GM18505 (cell line): ENCODE measurements at regions not wholly inside any gene's neighbourhood (a gene's known extent, or its start where the extent isn't known, plus 50 kb on each side); places are given as distances from the start of the nearest gene placed in this dataset.
"Not testable (repeated sequence)": the region's sequence is repeated elsewhere in the genome, so short reads cannot be mapped to it uniquely, and the experiment has no call there.

Experiments used
- ATAC-seq: cut with Tn5 transposase; IDR thresholded peaks from one replicate; pipeline ENCODE4 v1.9.1; 2021; ENCODE audit not compliant: unreplicated experiment
- POLR2A ChIP-seq: IDR thresholded peaks from 4 replicates; pipeline ENCODE4 v1.6.1; 2011; ENCODE audit warnings: borderline replicate concordance; ENCODE audit not compliant: insufficient read depth, insufficient read length; ENCODE audit errors: extremely low read depth

DNA sequence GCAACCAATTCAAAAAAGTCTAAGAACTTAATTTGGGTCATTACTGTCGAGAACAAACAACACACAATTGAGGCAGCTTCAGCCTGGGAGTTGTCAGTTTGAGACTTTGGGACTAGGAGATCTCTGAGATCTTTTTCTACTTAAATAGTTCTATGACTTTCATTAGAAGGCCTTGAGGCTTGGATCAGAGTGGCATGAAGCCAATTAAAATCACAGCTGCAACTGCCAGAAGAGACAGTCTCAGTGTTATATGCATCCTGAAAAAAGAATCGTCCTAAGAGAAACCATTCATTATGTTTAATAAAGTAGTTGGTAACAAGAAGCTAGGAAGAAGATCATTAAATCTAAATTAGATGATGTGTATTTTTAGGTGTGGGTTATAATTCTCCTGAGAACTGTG lies 170.8 kb upstream of the RASSF8 start:
- no peak for TF ChIP-seq POLR2A
- no peak for ATAC-seq

DNA sequence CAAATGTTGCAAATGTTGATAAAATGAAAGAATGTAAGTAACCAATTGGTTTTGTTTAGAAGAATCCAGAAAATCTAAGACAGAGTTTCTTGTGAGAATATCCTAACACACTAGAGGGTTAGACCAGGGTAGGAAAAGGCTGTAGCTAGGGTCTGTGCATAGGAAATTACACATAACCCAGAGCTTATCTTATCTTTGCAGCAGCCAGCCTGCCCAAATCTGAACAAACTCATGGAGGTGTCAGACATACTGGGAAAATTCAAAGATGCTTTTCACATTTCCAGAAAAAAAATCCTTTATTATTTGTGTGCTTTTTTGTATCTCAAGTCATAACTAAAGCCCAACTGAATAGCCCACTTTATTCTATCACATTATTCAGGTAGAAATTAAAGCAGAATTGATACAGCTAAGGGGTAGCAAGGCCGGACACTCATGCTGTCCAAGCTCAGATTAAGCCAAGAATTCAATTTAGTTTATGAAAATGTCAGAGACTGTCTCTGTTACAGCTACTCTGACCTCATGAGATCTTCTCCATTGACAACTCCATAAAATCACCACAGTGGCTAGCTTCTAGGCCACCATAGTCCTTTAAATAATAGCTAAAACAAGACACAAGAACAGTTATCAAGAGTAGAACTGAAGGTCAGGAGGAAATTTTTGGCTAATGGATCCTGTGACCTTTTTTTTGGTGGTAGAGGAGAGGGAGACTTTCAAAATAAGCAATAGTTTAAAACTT lies 169.6 kb upstream of the RASSF8 start:
- no peak for TF ChIP-seq POLR2A
- ATAC-seq, result no peak

DNA sequence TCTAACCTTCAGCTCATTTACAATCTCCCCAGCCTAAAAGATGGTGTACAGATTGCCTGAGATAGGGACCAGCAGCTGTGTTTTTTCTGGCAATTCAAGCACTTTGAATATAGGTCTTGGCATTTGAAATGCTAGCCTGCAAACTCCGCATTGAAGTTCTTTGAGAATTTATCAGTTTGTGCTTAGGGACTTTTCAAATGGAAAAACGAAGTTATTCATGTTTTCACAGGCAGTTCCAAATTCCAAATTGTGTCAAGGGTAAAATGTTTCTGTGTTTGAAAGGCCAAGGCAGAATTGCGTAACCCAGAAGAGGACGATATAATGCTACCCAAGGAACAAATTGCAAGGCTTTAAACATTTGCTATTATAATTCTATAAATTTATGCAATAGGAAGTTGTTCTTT lies 168.9 kb upstream of the RASSF8 start:
- no peak for ATAC-seq
- no peak for TF ChIP-seq POLR2A

DNA sequence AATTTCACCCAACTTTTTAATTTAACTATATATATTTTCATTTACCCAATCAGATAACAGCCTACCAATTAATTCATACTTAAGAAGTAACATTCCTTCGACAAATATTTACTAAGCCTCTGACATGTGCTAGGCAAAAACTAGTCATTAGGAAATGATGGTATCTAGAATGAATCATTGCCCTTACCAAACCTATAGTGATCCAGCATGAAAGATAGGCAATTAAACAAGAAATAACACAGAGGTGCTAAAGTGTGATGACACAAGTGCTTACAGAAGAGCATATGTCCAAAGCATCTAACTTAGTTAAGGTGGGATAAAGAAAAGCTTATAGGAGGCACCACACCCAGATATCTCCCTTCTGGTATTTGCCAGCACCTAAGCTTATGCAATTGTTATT lies 166.5 kb upstream of the RASSF8 start:
- no peak for TF ChIP-seq POLR2A

DNA sequence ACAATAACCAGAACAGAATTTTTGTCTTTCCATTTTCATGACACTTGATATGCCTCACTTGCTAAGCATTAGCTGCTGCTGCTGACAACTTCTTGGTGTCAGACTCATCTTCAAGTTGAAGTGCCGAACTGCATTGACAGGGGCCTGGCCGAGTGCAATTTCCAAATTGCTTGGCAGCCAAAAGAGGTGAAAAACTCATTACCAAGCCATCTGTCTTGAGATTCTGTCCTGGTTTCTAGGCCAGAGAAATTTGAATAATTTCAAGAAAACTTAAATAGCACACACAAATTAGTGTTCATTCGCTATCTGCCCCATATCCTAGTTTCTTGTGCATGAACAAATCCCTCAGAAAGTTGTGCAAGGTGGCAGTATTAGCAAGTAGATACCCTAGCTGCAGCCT lies 165.3 kb upstream of the RASSF8 start:
- ATAC-seq, result no peak
- no peak for TF ChIP-seq POLR2A

More for the DNA sequence above, 166.5 kb upstream of the RASSF8 start:
- no peak for ATAC-seq

DNA sequence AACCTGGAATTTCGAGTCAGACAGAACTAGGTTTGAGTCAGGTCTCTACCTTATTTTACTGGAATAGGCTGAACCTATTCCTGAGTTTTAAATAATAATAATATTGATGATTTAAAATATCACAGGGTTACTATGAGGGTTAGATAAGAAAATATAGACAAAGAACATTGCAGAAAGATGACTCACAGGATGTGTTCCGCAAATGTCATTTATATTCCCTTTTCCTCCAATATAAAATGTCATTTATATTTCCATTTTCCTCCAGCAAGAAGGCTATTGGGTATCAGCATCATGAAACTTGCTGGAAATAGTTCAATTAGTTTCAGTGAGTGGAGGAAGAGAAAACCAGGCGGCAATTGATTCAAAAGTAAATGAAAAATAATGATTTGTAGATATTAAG lies 163.9 kb upstream of the RASSF8 start:
- no peak for TF ChIP-seq POLR2A

DNA sequence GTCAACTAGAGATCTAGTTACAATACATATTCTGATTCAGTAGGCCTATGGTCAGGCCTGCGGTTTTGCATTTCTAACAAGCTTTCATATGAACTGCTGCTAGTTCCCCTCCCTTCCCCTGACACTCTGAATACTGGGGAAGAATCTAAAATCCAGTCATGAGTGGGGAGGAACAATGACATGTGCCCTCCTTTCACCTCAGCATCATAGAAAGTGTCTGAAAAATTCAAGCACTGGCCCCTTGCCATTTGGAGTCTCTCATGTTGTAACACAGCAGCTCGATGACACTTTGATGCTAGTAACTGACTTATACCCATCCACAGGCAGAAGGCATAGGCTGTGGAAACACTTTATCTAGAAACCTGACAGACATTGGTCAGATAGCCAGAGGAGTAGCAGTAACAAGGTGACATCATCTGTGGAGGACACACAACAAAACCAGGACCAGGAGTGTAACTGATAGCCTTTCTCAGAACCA lies 161.9 kb upstream of the RASSF8 start:
- no peak for TF ChIP-seq POLR2A
- ATAC-seq, result no peak

More for the DNA sequence above, 163.9 kb upstream of the RASSF8 start:
- no peak for ATAC-seq

DNA sequence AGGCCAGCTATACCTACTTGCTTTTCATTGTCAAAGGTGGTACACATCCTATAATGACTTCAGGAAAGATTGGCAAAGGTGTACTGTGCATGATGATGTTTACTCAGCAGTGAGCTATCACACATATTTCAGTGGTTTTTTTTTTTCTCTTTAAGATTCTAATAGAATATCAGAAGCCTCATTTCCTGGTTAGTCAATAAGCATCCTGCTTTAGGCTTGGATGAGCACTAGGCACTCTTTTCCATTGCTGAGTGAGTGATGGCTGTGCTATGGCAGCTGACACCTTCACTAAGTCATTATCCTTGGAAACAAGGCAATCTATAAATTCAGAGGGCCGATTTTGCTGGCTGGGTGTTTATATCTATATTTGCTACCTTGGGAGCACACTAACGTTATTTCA lies 161.1 kb upstream of the RASSF8 start:
- no peak for TF ChIP-seq POLR2A
- no peak for ATAC-seq

DNA sequence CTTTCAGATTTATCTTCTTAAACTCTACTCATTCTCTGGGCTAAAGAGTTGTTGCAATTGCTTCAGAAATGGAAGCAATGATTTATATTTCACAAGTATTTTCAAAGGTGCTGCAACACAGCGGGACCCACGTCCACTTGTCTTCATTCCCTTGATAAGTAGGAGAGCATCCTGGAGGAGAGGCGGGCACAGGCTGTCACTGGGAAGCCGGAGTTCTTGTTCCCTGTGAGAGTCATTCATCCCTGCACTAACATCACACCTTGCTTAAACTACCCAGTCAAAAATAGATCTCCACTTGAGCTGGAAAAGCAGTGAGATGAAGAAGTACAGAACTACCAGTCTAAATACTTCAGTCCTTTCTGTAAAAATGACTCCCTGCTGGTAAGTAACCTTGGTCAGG lies 160.5 kb upstream of the RASSF8 start:
- TF ChIP-seq POLR2A, result no peak
- no peak for ATAC-seq

DNA sequence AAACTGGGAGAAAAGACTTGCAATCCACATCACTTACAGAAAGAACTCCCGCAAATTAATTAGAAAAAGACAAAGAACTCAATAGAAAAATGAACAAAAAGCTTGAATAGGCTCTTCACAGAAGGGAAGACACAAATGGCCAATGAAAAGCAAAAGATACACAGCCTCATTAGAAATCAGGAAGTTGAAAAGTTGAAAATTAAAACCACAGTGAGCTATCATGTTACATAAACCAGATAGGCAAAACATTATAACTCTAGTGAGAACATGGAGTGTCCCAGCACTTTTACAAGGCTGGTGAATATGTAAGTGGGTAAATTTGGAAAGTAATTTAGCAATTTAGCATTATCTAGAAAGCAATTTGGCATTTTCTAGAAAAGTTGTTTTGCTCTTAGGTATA lies 158.4 kb upstream of the RASSF8 start:
- no peak for TF ChIP-seq POLR2A
- ATAC-seq, result no peak

DNA sequence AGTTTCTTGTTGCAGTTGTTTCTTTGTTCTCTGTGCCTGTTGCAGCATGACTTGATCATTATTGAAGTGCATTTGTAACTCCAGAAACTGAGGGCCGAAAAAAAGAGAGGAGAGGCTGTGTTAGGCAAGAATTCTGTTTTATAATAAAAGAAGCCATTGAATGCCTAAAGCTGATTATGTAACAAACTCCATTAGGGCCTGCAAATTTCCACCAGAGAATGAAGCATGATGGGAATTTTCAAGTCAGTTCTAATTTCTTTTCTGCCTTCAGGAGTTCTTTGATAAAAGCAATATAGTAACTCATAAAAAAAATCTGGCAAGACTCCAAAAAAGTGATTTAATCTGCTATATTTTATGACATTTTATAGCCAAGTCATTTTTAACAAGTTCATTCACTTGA lies 156.7 kb upstream of the RASSF8 start:
- no peak for TF ChIP-seq POLR2A
- no peak for ATAC-seq

DNA sequence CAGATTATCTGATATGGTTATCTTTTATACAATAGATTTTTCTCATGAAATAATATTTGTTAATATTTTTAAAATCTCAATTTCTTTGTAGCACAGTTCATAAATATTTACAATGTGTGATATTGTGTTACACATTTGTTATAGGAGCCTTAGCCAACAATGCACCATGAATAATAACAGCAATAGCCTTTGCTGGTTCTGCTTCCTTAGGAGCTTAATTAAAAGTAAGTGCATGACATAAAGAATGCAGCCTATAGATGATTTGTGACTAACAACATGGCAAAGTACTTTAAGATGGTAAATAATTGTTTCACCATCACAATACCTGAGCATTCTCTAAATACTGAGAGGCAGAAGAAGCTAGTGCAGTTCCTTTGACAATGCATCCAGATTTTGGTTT lies 156.3 kb upstream of the RASSF8 start:
- no peak for TF ChIP-seq POLR2A

DNA sequence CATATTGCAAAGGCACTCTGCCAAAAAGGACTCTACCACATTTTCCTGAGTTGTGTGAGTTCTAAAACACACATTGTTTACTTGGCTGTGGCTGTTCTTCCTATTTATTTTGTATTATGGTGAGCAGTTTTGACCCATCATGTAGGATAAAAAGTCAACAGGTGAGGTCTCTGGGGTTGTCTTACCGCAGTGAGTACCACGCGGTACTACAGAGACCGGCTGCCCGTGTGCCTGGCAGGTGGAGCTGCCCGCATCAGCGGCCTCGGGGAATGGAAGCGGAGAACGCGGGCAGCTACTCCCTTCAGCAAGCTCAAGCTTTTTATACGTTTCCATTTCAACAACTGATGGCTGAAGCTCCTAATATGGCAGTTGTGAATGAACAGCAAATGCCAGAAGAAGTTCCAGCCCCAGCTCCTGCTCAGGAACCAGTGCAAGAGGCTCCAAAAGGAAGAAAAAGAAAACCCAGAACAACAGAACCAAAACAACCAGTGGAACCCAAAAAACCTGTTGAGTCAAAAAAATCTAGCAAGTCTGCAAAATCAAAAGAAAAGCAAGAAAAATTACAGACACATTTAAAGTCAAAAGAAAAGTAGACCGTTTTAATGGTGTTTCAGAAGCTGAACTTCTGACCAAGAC lies 155.3 kb upstream of the RASSF8 start:
- not testable (repeated sequence) for ATAC-seq

More for the DNA sequence above, 156.3 kb upstream of the RASSF8 start:
- ATAC-seq, result no peak

DNA sequence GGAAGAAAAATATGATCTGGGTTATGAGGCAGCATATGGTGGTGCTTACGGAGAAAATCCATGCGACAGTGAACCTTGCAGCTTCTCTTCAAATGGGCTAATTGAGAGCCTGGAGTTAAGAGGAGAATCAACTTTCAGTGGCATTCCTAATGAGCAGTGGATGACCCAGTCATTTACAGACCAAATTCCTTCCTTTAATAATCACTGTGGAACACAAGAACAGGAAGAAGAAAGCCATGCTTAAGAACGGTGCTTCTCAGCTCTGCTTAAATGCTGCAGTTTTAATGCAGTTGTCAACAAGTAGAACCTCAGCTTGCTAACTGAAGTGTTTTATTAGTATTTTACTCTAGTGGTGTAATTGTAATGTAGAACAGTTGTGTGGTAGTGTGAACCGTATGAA lies 154.2 kb upstream of the RASSF8 start:
- not testable (repeated sequence) for ATAC-seq
